ENCODE measurements at regions not wholly inside any gene's neighbourhood (a gene's known extent, or its start where the extent isn't known, plus 50 kb on each side); places are given as distances from the start of the nearest gene placed in this dataset.

DNA sequence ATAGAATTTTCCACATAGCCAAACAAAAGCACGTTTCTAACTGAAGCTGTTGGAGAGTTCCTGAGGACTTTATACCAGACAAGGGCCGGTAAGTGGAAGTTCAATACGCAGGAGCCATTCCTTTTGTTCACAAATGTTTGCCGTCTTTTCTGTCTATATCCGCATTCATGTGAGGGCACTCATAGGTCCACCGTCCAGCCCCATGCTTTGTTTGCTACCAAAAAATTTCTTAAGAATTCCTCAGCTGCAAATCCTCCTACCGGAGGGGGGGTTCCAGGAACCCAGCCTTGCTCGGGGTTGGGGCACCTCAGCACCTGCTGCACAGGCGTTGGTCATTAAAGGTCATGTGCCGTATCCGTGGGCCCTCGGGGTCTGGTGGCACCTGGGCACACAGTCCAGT, 276.8 kb downstream of the SEC14L1 start:
- TF ChIP-seq, protein P1, sequence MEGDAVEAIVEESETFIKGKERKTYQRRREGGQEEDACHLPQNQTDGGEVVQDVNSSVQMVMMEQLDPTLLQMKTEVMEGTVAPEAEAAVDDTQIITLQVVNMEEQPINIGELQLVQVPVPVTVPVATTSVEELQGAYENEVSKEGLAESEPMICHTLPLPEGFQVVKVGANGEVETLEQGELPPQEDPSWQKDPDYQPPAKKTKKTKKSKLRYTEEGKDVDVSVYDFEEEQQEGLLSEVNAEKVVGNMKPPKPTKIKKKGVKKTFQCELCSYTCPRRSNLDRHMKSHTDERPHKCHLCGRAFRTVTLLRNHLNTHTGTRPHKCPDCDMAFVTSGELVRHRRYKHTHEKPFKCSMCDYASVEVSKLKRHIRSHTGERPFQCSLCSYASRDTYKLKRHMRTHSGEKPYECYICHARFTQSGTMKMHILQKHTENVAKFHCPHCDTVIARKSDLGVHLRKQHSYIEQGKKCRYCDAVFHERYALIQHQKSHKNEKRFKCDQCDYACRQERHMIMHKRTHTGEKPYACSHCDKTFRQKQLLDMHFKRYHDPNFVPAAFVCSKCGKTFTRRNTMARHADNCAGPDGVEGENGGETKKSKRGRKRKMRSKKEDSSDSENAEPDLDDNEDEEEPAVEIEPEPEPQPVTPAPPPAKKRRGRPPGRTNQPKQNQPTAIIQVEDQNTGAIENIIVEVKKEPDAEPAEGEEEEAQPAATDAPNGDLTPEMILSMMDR (IDR thresholded peaks at IDR 0.05) = no peak
- DNase-seq = no peak
- CTCF ChIA-PET = no interaction called here
- ATAC-seq (ENCODE audit: low read depth) = no peak
- POLR2A ChIA-PET = interaction anchor here (1.1 kb wide), 1 partner anchor 12 kb away, joined by 3 read pairs; no protein-coding TSS in a partner anchor
- intact Hi-C loops (cut with micrococcal nuclease) = no loop called here
- no peak overlapping the region for H3K27ac Mint-ChIP-seq
- H3K4me1 Mint-ChIP-seq = peaks cover 30% of the 10 kb centered on the region
- H3K36me3 Mint-ChIP-seq (ENCODE audit: low read depth) = peaks cover 2% of the 10 kb centered on the region
- no peaks in the 10 kb centered on the region for H3K27me3 Mint-ChIP-seq
- no peak overlapping the region for H3K4me3 Mint-ChIP-seq
- no peaks in the 10 kb centered on the region for H3K9me3 Mint-ChIP-seq

DNA sequence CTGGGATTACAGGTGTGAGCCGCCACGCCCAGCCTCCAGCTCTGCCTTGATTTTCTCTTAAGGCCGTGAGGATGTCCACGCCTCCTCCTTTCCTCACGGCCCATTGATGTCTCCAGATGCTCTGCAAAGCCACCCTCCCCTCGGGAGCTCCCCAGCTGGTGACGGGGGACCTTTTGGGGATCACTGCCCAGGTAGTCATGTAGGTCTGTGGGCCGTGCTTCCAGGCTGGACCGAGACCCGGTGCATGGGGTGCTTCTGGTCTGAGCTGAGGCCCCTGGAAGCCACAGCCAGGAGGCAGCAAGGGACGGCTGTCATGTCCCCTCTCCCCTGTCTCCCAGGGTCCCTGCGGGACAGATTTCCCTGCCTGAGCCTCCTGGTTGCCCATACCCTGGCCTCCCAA, 277.8 kb downstream of the SEC14L1 start:
- DNase-seq (no peak), ATAC-seq (ENCODE audit: low read depth) (no peak)
- TF ChIP-seq, protein P1 (IDR thresholded peaks at IDR 0.05) = no peak
- POLR2A ChIA-PET = interaction anchor here (1.1 kb wide), 1 partner anchor 13 kb away, joined by 3 read pairs; no protein-coding TSS in a partner anchor
- CTCF ChIA-PET = no interaction called here
- Mint-ChIP-seq H3K4me1 (peaks cover 24% of the 10 kb centered on the region), H3K4me3 (no peak overlapping the region), H3K36me3 (ENCODE audit: low read depth) (peaks cover 2% of the 10 kb centered on the region), H3K27me3 (no peaks in the 10 kb centered on the region), H3K27ac (no peak overlapping the region), H3K9me3 (no peaks in the 10 kb centered on the region)
- intact Hi-C loops (cut with micrococcal nuclease) = no loop called here

DNA sequence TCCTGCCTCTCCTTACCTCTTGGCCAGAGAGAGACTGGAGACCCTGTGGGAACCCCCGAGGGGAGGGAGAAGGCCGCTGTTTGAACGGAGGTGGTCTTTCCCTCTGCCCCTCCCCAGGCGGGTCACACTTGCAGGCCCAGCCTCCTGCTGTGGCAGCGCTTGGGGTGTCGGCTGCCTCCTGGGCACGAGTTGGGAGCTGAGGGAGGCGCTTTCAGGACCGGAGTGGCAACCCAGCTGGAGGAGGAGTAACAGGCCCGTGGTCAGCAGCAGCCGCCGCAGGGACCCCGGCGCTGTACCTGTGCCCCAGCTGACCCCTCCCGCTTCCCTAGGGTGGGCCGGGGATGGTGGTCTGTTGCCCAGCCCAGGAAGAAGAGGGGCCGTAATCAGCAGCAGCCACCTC, 278.3 kb downstream of the SEC14L1 start:
- TF ChIP-seq, protein P1 (IDR thresholded peaks at IDR 0.05) = no peak
- intact Hi-C loops (cut with micrococcal nuclease) = no loop called here
- POLR2A ChIA-PET = interaction anchor here (5.0 kb wide), 1 partner anchor 12 kb away, joined by 51 read pairs; no protein-coding TSS in a partner anchor
- no peak for DNase-seq
- H3K36me3 Mint-ChIP-seq (ENCODE audit: low read depth) = peaks cover 2% of the 10 kb centered on the region
- H3K27me3 Mint-ChIP-seq = no peaks in the 10 kb centered on the region
- CTCF ChIA-PET = no interaction called here
- H3K27ac Mint-ChIP-seq = no peak overlapping the region
- no peak overlapping the region for H3K4me3 Mint-ChIP-seq
- peaks cover 26% of the 10 kb centered on the region for H3K4me1 Mint-ChIP-seq
- ATAC-seq (ENCODE audit: low read depth) = no peak
- H3K9me3 Mint-ChIP-seq = no peaks in the 10 kb centered on the region

DNA sequence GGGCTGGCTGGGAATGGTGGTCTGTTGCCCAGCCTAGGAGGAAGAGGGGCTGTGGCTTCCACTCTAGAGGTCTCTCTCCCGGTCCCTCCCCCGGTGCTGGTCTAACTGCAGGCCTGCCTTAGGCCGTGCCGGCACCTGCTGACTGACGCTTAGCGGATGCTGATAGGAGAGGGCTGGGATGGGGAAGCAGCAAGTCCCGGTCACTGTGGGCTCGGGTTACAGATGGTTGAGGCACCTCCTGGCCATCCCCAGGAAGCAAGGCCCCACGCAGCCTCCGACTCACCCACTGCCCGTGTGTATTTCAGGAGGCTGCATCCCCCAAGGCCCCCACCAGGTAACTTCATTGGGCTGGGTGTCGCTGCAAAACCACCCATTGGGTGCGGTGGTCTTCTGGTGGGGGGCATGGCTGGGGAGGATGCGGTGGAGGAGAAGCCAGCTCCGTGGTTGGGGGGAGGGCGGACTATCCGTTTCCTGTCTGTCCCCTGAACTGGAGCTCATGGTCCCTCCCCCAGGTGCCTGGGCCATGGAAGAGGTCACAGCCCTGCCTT, 278.9 kb downstream of the SEC14L1 start:
- Mint-ChIP-seq H3K4me1 (peaks cover 26% of the 10 kb centered on the region), H3K9me3 (no peaks in the 10 kb centered on the region), H3K36me3 (ENCODE audit: low read depth) (peaks cover 2% of the 10 kb centered on the region), H3K27me3 (no peaks in the 10 kb centered on the region), H3K4me3 (no peak overlapping the region), H3K27ac (no peak overlapping the region)
- ChIA-PET CTCF (interaction anchor here (0.9 kb wide), 1 partner anchor 17 kb away, joined by 3 read pairs; no protein-coding TSS in a partner anchor), POLR2A (interaction anchor here (5.0 kb wide), 1 partner anchor 12 kb away, joined by 51 read pairs; no protein-coding TSS in a partner anchor)
- DNase-seq (no peak), ATAC-seq (ENCODE audit: low read depth) (no peak)
- TF ChIP-seq, protein P1 (IDR thresholded peaks at IDR 0.05) = no peak
- intact Hi-C loops (cut with micrococcal nuclease) = no loop called here

DNA sequence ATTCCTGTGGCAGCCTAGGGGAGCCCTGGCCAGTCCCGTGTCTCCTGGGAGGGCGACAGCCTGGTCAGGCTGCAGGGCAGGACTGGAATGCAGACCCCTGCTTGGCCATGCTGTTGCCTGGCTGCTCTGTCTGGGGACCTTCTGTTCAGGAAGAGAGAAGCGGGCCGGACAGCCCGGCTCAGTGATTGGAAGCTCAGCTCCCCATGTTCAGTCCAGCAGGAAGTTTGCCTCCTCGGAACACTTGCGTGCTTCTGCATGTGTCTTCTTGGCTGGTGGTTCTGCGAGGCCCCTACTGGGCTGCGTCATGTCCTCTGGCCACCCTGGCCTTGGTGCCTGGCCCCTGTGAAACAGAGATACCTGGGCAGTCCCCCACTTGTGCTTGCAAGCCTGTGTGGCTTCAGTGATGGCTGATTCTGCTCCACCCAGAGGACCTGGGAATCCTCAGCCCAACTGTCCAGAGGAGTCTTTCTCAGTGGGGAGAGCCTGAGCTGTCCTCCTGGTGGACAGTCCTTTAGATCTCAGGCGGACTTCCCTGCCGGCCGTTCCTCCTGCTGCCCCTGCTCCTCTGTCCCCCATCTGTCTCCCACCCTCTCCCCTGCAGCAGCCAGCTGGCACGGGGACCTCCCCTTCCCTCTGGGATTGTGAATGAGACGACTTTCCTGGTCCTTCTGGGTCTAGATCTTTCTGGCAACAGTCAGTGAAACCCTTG, 279.5 kb downstream of the SEC14L1 start:
- ChIA-PET POLR2A (interaction anchor here (0.6 to 5.0 kb wide), 9 partner anchors 10 to 95 kb away, joined by 4 to 51 read pairs (median 7); no protein-coding TSS in a partner anchor), CTCF (interaction anchor here (0.9 to 2.3 kb wide), 4 partner anchors 10 to 74 kb away, joined by 3 to 15 read pairs (median 6); no protein-coding TSS in a partner anchor)
- ATAC-seq (ENCODE audit: low read depth) (no peak), DNase-seq (no peak)
- TF ChIP-seq, protein P1 (IDR thresholded peaks at IDR 0.05) = no peak
- intact Hi-C loops (cut with micrococcal nuclease) = no loop called here
- Mint-ChIP-seq H3K27ac (no peak overlapping the region), H3K36me3 (ENCODE audit: low read depth) (no peaks in the 10 kb centered on the region), H3K9me3 (no peaks in the 10 kb centered on the region), H3K4me3 (peak overlapping the region; percentile 19), H3K27me3 (no peaks in the 10 kb centered on the region), H3K4me1 (peaks cover 26% of the 10 kb centered on the region)

Measured in activated B cell treated with CpG ODN at 0.5 μM for 24 hours (primary cell).